ENCODE measurements at regions not wholly inside any gene's neighbourhood (a gene's known extent, or its start where the extent isn't known, plus 50 kb on each side); places are given as distances from the start of the nearest gene placed in this dataset.

GRCh38 chr4:81604683-81605218 lies 133.0 kb upstream of the RASGEF1B start:
- no peak for TF ChIP-seq CTCF (IDR thresholded peaks at IDR 0.05)

GRCh38 chr4:81602854-81603253 lies 131.1 kb upstream of the RASGEF1B start:
- TF ChIP-seq CTCF (IDR thresholded peaks at IDR 0.05), result no peak

GRCh38 chr4:81601358-81601694 lies 129.6 kb upstream of the RASGEF1B start:
- TF ChIP-seq CTCF (IDR thresholded peaks at IDR 0.05), result no peak

- TF ChIP-seq CTCF (IDR thresholded peaks at IDR 0.05), result no peak
Observed at GRCh38 chr4:81600520-81601357, 129.0 kb upstream of the RASGEF1B start.

GRCh38 chr4:81599742-81600380 lies 128.2 kb upstream of the RASGEF1B start:
- TF ChIP-seq CTCF (IDR thresholded peaks at IDR 0.05), result no peak

- no peak for TF ChIP-seq CTCF (IDR thresholded peaks at IDR 0.05)
Observed at GRCh38 chr4:81595798-81596610, 124.3 kb upstream of the RASGEF1B start.

GRCh38 chr4:81595287-81595686 lies 123.6 kb upstream of the RASGEF1B start:
- no peak for TF ChIP-seq CTCF (IDR thresholded peaks at IDR 0.05)
